Stimulated activated effector memory CD8-positive, alpha-beta T cell treated with anti-CD3 and anti-CD28 coated beads, Interleukin-12 subunit alpha, Interleukin-12 subunit beta, amount 100 ng/mL, for 72 hours (primary cell): ENCODE measurements at regions not wholly inside any gene's neighbourhood (a gene's known extent, or its start where the extent isn't known, plus 50 kb on each side); places are given as distances from the start of the nearest gene placed in this dataset.

Experiments used
- ATAC-seq: fragments of 150-1000 bp; cut with Tn5 transposase; 2 replicates; pipeline ENCODE4 v1.10.0; 2021
- DNase-seq, 2 donors: peaks; one replicate each; pipeline ENCODE4 v3.0.0; 2021 to 2022; ENCODE audit warnings: low spot score in 2 of 2
- H3K27ac Mint-ChIP-seq: one replicate; pipeline ENCODE4 v1.8.0; 2022; ENCODE audit warnings: mild to moderate bottlenecking, mixed read lengths
- H3K36me3 Mint-ChIP-seq: one replicate; pipeline ENCODE4 v1.8.0; 2022; ENCODE audit warnings: mild to moderate bottlenecking, mixed read lengths
- H3K4me1 Mint-ChIP-seq: one replicate; pipeline ENCODE4 v1.8.0; 2022; ENCODE audit warnings: mixed read lengths
- H3K4me3 Mint-ChIP-seq: one replicate; pipeline ENCODE4 v1.8.0; 2022; ENCODE audit warnings: mild to moderate bottlenecking, mixed read lengths
- H3K9me3 Mint-ChIP-seq: one replicate; pipeline ENCODE4 v1.8.0; 2022; ENCODE audit warnings: mixed read lengths

DNA sequence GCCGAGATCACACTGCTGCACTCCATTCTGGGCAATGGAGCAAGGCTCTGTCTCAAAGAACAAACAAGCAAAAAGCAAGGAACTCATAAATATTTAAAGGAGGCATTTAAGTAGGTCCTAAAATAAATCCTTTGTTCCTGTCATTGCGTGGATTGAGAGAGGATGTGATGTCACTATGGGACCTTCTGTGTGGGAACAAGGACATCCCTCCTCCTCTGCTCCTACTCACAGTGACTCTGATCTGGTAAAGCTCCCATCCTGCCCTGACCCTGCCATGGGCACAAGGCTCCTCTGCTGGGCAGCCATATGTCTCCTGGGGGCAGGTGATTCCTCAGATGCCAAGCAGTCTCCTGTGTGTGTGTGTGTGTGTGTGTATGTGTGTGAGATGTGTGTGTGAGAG is 74.1 kb upstream of the PRSS58 start:
- no peak overlapping the region for H3K27ac Mint-ChIP-seq
- DNase-seq, result no peak
- H3K9me3 Mint-ChIP-seq, result no peaks in the 10 kb centered on the region
- H3K4me3 Mint-ChIP-seq, result no peak overlapping the region
- no peaks in the 10 kb centered on the region for H3K36me3 Mint-ChIP-seq
- no peak for ATAC-seq
- H3K4me1 Mint-ChIP-seq, result no peaks in the 10 kb centered on the region

DNA sequence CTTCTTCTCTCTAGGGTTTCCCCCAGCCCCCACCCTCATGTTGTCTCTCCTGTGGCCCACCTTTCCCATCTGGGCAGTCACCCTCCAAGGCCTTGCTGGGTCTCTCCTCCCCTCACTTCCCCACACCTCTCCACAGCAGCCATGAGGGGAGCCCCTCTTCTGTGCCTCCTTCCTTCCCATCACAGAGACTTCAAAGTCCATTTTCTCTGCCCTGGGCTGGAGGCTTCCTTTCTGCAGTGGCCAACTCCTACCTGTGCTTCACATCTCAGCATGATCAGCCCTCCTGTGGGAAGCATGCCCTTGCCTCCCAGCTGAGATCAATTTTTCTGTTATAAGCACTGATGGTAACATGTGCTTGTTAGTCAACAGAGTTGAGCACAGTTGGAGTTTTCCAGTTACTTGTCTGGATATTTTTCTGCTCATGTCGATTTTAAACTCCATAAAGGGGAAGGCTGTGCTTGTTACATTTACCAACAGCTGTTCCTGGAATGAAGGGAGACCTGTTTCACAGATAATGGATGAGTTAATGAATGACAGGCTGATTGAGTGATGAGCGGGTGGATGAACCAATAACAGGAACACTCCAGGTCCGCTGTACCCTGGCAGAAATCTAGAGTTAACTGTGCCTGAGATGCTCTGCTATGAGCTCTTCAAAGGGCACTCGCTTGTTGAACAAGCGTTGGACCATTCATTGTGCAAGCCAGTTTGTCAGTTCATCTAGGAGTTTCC is 71.4 kb upstream of the PRSS58 start:
- no peaks in the 10 kb centered on the region for H3K4me1 Mint-ChIP-seq
- no peak for ATAC-seq
- no peaks in the 10 kb centered on the region for H3K36me3 Mint-ChIP-seq
- no peaks in the 10 kb centered on the region for H3K9me3 Mint-ChIP-seq
- peak overlapping the region; percentile 8 for H3K27ac Mint-ChIP-seq
- no peak for DNase-seq
- H3K4me3 Mint-ChIP-seq, result no peak overlapping the region

DNA sequence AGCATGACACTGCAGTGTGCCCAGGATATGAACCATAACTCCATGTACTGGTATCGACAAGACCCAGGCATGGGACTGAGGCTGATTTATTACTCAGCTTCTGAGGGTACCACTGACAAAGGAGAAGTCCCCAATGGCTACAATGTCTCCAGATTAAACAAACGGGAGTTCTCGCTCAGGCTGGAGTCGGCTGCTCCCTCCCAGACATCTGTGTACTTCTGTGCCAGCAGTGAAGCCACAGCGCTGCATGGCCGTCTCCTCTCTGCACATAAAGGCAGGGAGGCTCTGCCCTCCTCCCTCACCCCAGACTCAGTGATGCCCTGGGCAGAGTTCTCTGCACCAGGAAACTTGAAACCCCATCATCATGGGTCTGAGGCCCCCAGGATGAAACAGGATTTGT is 70.7 kb upstream of the PRSS58 start:
- DNase-seq (no peak), ATAC-seq (no peak)
- no peak overlapping the region for H3K4me3 Mint-ChIP-seq

DNA sequence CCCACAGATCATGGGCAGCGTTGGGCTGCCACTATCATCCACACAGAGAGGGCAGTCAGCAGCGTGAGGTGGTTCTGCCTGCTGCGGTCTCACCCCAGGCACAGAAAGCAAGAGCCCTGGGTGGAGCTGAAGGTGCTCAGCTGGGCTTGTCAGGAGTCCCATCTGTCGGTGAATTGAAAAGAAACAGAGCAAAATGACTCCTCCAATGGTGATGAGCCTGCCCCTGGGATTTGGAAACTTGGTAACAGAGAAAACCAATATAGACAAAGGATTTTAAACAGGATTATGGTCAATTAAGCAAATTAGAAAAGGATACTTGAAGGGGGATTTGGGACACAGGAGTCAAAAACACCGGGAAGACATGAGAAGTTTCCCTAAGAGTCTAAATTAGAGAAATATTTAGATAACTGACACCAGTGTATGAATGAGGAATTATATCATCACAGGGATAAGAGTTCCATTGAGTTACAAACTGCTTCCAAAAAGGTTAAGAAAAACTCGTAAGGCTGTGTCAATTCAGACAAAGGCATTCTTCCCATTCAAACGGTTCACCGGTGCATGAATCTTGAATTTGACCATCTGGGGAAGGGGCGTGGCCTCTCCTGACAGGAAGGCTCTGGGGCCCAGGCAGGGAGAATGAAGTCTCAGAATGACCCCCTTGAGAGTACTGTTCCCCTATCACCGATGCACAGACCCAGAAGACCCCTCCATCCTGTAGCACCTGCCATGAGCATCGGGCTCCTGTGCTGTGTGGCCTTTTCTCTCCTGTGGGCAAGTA is 70.0 kb upstream of the PRSS58 start:
- ATAC-seq (no peak), DNase-seq (no peak)
- peak overlapping the region; percentile 52 for H3K4me3 Mint-ChIP-seq
- H3K27ac Mint-ChIP-seq, result peak overlapping the region; percentile 53
- no peaks in the 10 kb centered on the region for H3K36me3 Mint-ChIP-seq
- H3K4me1 Mint-ChIP-seq, result peaks cover 6% of the 10 kb centered on the region
- no peaks in the 10 kb centered on the region for H3K9me3 Mint-ChIP-seq

More for the DNA sequence above, 70.7 kb upstream of the PRSS58 start:
- peak overlapping the region; percentile 8 for H3K27ac Mint-ChIP-seq
- H3K9me3 Mint-ChIP-seq, result no peaks in the 10 kb centered on the region
- H3K4me1 Mint-ChIP-seq, result peaks cover 5% of the 10 kb centered on the region
- no peaks in the 10 kb centered on the region for H3K36me3 Mint-ChIP-seq

DNA sequence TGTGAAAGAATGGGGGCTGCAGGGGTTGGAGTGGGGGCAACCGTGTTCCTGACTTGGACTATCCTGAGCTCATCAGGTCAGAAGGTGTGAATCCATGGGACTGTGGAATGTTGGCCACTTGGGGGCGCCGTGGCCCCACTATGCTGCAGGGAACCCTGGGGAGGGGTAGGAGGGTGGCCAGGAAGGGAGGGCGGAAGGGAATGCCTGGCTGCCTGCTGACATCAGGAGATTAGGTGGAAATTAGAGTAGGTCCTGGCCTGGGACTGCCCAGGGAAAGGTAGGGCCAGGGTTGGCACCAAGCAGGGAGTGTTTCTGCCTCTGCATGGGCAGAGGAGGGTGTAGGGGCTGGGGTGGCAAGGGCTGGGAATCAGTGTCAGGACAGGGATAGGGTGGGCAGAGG is 65.8 kb upstream of the PRSS58 start:
- ATAC-seq, result peak; percentile 62
- Mint-ChIP-seq H3K27ac (no peak overlapping the region), H3K4me1 (peaks cover 12% of the 10 kb centered on the region), H3K36me3 (no peaks in the 10 kb centered on the region), H3K9me3 (no peaks in the 10 kb centered on the region), H3K4me3 (peak overlapping the region; percentile 13)
- DNase-seq, result peak in 1 of 2 donors; percentile 59

DNA sequence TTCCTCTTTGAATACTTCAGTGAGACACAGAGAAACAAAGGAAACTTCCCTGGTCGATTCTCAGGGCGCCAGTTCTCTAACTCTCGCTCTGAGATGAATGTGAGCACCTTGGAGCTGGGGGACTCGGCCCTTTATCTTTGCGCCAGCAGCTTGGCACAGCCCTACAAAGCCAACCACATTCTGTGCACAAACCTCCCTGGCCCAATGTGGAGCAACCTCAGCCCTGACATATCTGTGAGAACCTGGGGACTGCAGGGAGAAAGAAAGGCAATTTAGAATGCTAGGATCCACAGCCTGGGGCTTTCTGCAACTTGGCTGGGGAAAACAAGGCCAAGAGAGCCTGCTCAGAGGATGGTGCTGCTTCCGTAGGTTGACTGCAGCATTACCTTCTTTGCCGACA is 63.5 kb upstream of the PRSS58 start:
- H3K9me3 Mint-ChIP-seq, result no peaks in the 10 kb centered on the region
- DNase-seq (no peak), ATAC-seq (no peak)
- peak overlapping the region; percentile 51 for H3K27ac Mint-ChIP-seq
- no peak overlapping the region for H3K4me3 Mint-ChIP-seq
- H3K36me3 Mint-ChIP-seq, result no peaks in the 10 kb centered on the region
- peaks cover 12% of the 10 kb centered on the region for H3K4me1 Mint-ChIP-seq

DNA sequence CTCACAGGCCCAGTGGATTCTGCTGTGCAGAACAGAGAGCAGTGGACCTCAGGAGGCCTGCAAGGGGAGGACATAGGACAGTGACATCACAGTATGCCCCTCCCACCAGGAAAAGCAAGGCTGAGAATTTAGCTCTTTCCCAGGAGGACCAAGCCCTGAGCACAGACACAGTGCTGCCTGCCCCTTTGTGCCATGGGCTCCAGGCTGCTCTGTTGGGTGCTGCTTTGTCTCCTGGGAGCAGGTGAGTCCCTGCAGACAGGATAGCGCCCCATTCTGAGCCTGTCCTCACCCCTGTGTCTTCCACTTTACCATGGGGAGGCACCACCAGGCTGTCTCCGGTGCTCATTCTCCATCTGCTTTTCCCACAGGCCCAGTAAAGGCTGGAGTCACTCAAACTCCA is 63.0 kb upstream of the PRSS58 start:
- no peak overlapping the region for H3K4me3 Mint-ChIP-seq
- peak; percentile 27 for ATAC-seq

DNA sequence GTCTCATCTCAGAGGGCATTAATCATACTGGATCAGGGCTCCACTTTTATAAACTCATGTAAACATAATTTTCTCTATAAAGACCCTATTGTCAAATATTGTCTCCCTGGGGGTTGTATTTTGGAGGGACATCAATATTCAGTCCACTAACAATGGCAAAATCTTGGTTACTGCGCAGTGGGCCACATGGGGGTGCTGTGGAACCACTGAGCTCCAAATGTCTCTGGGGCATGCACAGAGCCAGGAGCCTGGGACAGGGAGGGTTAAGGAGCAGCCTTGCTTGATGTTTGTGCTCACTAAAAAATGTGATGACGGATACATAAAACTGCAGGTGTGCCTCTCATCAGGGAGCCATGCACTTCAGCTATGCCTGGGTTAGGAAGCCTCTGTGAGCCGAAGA is 62.1 kb upstream of the PRSS58 start:
- Mint-ChIP-seq H3K4me1 (peaks cover 12% of the 10 kb centered on the region), H3K27ac (peak overlapping the region; percentile 62), H3K4me3 (peak overlapping the region; percentile 17), H3K36me3 (no peaks in the 10 kb centered on the region), H3K9me3 (no peaks in the 10 kb centered on the region)
- DNase-seq, result peak in 1 of 2 donors; percentile 52
- ATAC-seq, result peak; percentile 63

More for the DNA sequence above, 63.0 kb upstream of the PRSS58 start:
- Mint-ChIP-seq H3K36me3 (no peaks in the 10 kb centered on the region), H3K4me1 (peaks cover 12% of the 10 kb centered on the region), H3K27ac (no peak overlapping the region), H3K9me3 (no peaks in the 10 kb centered on the region)
- no peak for DNase-seq

DNA sequence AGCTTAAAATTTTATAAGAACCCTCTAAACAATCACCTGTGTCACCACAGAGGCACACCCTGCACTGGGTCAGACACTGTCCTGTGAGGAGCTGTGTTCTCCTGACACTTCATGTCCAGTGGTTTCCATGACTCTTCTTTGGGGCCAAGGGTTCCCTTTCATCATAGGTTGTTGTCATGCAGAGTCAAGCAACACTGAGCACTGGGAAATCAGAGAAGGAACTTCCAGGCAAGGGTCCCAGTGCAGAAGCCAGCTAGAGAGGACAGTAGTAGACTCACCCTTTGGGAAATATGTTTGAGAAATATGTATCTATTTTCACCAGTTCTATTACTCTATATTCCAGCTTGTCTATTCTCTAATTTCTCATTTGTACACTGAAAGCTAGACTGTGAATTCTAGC is 56.4 kb upstream of the PRSS58 start:
- Mint-ChIP-seq H3K27ac (no peak overlapping the region), H3K4me3 (no peak overlapping the region), H3K36me3 (no peaks in the 10 kb centered on the region), H3K4me1 (peaks cover 5% of the 10 kb centered on the region), H3K9me3 (no peaks in the 10 kb centered on the region)
- ATAC-seq (no peak), DNase-seq (no peak)

DNA sequence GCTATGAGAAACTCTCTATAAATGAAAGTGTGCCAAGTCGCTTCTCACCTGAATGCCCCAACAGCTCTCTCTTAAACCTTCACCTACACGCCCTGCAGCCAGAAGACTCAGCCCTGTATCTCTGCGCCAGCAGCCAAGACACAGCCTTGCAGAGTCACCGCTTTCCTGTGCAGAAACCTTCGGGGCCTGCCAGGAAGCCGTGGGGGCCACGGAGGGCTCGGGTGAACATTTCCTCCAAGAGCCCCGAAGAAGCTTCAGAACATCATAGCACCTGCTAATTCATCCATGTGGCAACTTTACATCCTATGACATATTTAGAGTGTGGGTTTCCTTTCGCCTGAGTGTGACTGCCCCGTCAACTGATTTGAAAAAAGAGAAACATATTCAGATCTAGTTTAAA is 55.7 kb upstream of the PRSS58 start:
- DNase-seq (peak in 1 of 2 donors; percentile 54), ATAC-seq (peak; percentile 50)
- H3K4me3 Mint-ChIP-seq, result peak overlapping the region; percentile 26
- no peaks in the 10 kb centered on the region for H3K36me3 Mint-ChIP-seq
- H3K9me3 Mint-ChIP-seq, result no peaks in the 10 kb centered on the region
- H3K27ac Mint-ChIP-seq, result no peak overlapping the region
- peaks cover 5% of the 10 kb centered on the region for H3K4me1 Mint-ChIP-seq

DNA sequence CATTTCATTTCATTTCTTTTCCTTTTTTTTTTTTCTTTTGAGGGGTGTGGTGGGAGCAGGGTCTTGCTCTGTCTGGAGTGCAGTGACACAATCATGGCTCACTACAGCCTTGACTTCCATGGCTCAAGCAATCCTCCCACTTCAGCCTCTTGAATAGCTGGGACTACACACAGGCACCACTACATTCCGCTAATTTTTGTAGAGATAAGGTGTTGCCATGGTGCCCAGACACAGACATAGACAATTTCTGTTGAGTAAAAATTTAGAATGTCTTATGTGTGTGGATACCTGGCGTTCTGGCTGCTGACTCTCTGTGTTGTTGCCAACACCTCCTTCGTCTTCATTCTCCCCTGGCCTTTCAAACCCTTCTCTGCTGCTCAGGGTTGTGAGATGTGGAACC is 54.0 kb upstream of the PRSS58 start:
- H3K9me3 Mint-ChIP-seq, result no peaks in the 10 kb centered on the region
- H3K4me1 Mint-ChIP-seq, result peaks cover 5% of the 10 kb centered on the region
- ATAC-seq, result no peak
- H3K36me3 Mint-ChIP-seq, result no peaks in the 10 kb centered on the region
- DNase-seq, result no peak
- peak overlapping the region; percentile 26 for H3K4me3 Mint-ChIP-seq
- H3K27ac Mint-ChIP-seq, result no peak overlapping the region

DNA sequence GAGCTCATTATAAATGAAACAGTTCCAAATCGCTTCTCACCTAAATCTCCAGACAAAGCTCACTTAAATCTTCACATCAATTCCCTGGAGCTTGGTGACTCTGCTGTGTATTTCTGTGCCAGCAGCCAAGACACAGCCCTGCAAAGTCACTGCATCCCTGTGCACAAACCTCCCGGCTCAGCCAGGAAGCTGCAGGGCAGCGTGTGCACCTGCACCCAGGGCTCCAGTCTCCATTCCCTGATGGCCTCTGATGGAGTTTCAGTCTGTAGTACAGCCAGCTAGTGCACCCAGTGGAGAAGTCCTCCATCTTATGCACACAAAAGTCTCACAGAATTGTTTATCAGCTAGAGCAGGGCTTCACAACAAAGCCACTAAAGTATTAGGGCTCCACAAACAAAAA is 51.1 kb upstream of the PRSS58 start:
- no peak for DNase-seq
- no peak for ATAC-seq
- peaks cover 5% of the 10 kb centered on the region for H3K4me1 Mint-ChIP-seq
- no peaks in the 10 kb centered on the region for H3K36me3 Mint-ChIP-seq
- H3K4me3 Mint-ChIP-seq, result peak overlapping the region; percentile 7
- H3K27ac Mint-ChIP-seq, result no peak overlapping the region
- H3K9me3 Mint-ChIP-seq, result no peaks in the 10 kb centered on the region

DNA sequence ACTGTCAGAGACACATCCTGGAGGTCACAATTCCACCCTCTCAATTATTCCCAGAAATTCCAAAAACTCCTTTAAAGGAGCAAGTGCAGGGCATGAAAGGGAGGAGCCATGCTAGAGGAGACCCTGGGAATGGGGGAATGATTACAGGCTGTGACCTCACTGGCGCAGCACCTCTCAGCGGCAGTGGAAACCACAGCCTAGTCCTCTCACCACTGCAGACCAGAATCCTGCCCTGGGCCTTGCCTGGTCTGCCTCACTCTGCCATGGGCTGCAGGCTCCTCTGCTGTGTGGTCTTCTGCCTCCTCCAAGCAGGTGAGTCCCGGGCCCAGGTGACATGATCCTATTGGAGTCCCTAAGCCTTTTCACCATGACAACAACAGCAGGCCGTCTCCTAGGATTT is 50.5 kb upstream of the PRSS58 start:
- Mint-ChIP-seq H3K9me3 (no peaks in the 10 kb centered on the region), H3K36me3 (no peaks in the 10 kb centered on the region), H3K27ac (no peak overlapping the region), H3K4me3 (peak overlapping the region; percentile 7), H3K4me1 (peaks cover 11% of the 10 kb centered on the region)
- DNase-seq (no peak), ATAC-seq (peak; percentile 42)
